Testis (tissue), 2 donors: ENCODE measurements at regions not wholly inside any gene's neighbourhood (a gene's known extent, or its start where the extent isn't known, plus 50 kb on each side); places are given as distances from the start of the nearest gene placed in this dataset.

Experiments used
- DNase-seq: peaks from one replicate; pipeline ENCODE4 v3.0.0-alpha.2; 2019
- H3K27ac ChIP-seq, 2 donors: fragments of 200-600 bp; sonication (generic); one replicate each; pipeline ENCODE4 v1.5.1; 2019
- H3K27me3 ChIP-seq: fragments of 200-600 bp; sonication (generic); one replicate; pipeline ENCODE4 v1.5.1; 2019
- H3K36me3 ChIP-seq: fragments of 200-600 bp; sonication (generic); one replicate; pipeline ENCODE4 v1.5.1; 2017; ENCODE audit warnings: low read depth; ENCODE audit errors: missing control alignments
- H3K4me1 ChIP-seq: fragments of 200-600 bp; sonication (generic); one replicate; pipeline ENCODE4 v1.5.1; 2019
- H3K4me3 ChIP-seq, 2 donors: fragments of 200-600 bp; sonication (generic); one replicate each; pipeline ENCODE4 v1.5.1; 2017 to 2019
- H3K9me3 ChIP-seq: fragments of 200-600 bp; sonication (generic); one replicate; pipeline ENCODE4 v1.5.1; 2017
- POLR2A ChIP-seq: fragments of 450-650 bp; IDR thresholded peaks from one replicate; pipeline ENCODE4 v1.6.1; 2017; ENCODE audit warnings: antibody characterized with exemption, mild to moderate bottlenecking, moderate library complexity
- WGBS, 2 donors: methylation state at CpG; one replicate each; pipeline ENCODE4 v1.1.5; 2018; 5-methylcytosine and 5-hydroxymethylcytosine counted together
- intact Hi-C: fragments of 100-400 bp; cut with DNase I; formaldehyde crosslinking; loops from one replicate; pipeline ENCODE4 v1.15.1; 2023; ENCODE audit warnings: low total_unique reads
- TF ChIP-seq, protein P1 (sequence below), 3 experiments: fragments of 450-650 bp in 2 of 3; fragments of 200-600 bp in 1 of 3; sonication (generic) in 1 of 3; IDR thresholded peaks; one replicate each; pipeline ENCODE4 v1.5.1; 2016 to 2019; ENCODE audit warnings: antibody characterized with exemption in 3 of 3, mild to moderate bottlenecking in 2 of 3, moderate library complexity in 1 of 3

- WGBS, 2 donors = 93 to 95% methylated on average over 3 of the region's 3 CpGs
- Histone ChIP-seq H3K4me1 (no peaks in the 10 kb centered on the region), H3K27me3 (no peaks in the 10 kb centered on the region), H3K27ac (no peak overlapping the region), H3K36me3 (no peaks in the 10 kb centered on the region), H3K9me3 (no peaks in the 10 kb centered on the region), H3K4me3 (no peak overlapping the region)
- TF ChIP-seq POLR2A = no peak
- TF ChIP-seq, protein P1, sequence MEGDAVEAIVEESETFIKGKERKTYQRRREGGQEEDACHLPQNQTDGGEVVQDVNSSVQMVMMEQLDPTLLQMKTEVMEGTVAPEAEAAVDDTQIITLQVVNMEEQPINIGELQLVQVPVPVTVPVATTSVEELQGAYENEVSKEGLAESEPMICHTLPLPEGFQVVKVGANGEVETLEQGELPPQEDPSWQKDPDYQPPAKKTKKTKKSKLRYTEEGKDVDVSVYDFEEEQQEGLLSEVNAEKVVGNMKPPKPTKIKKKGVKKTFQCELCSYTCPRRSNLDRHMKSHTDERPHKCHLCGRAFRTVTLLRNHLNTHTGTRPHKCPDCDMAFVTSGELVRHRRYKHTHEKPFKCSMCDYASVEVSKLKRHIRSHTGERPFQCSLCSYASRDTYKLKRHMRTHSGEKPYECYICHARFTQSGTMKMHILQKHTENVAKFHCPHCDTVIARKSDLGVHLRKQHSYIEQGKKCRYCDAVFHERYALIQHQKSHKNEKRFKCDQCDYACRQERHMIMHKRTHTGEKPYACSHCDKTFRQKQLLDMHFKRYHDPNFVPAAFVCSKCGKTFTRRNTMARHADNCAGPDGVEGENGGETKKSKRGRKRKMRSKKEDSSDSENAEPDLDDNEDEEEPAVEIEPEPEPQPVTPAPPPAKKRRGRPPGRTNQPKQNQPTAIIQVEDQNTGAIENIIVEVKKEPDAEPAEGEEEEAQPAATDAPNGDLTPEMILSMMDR (IDR thresholded peaks at IDR 0.05) = no peak
- intact Hi-C loops = no loop called here
- no peak for DNase-seq
Measured at GRCh38 chr1:218755128-218755527, 410.0 kb downstream of the TGFB2 start.

DNA sequence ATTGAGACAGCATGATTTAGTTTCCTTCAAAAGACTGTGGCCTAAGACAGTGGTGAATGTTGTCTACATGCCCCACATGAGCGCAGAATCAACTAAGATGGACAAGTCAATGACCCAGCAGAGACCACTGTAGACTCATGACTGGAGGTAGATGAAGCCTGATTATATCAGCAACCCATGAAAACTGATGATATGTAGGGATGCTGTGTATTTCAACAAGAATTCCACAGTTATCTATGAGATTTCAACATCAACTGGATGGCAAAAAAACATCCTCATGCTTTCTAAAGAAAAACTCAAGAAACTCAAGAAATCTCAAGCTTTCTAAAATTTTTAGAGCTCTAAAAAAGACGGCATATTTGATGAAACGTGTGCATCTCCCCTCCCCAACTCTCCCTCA is 413.9 kb upstream of the LYPLAL1 start:
- Histone ChIP-seq H3K36me3 (no peaks in the 10 kb centered on the region), H3K4me1 (no peaks in the 10 kb centered on the region), H3K9me3 (no peaks in the 10 kb centered on the region), H3K27ac (no peak overlapping the region), H3K27me3 (no peaks in the 10 kb centered on the region), H3K4me3 (no peak overlapping the region)
- no peak for TF ChIP-seq POLR2A
- TF ChIP-seq, protein P1 (IDR thresholded peaks at IDR 0.05) = no peak
- no peak for DNase-seq
- WGBS, 2 donors = 93 to 99% methylated on average over 3 of the region's 3 CpGs
- intact Hi-C loops = no loop called here

- H3K36me3 ChIP-seq = no peaks in the 10 kb centered on the region
- no peaks in the 10 kb centered on the region for H3K4me1 ChIP-seq
- H3K4me3 ChIP-seq = no peak overlapping the region
- no peak overlapping the region for H3K27ac ChIP-seq
- WGBS, 2 donors = 66 to 70% methylated on average over 3 of the region's 3 CpGs
- TF ChIP-seq POLR2A = no peak
- TF ChIP-seq, protein P1 (IDR thresholded peaks at IDR 0.05) = no peak
- no peaks in the 10 kb centered on the region for H3K27me3 ChIP-seq
- no peaks in the 10 kb centered on the region for H3K9me3 ChIP-seq
- intact Hi-C loops = no loop called here
- no peak for DNase-seq
Measured at GRCh38 chr1:218760601-218761570, 412.8 kb upstream of the LYPLAL1 start.

DNA sequence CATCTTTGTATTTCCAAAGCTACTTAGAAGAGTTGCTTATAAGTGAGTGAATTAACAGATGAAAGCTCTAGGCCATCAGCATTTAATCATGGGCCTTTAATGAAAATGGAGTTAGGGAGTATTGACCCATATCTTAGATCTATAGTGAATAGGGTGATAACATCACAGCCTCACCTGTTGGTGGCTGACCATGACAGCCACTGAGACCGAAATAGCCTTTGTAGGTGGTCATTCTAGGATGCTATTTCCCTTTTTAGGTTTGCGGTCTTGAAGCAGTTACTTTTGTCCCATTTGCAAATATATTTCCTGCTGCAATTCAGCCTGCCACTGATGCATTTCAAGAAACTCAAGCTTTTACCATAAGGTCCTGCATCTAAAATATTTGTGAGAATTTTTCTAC is 410.1 kb upstream of the LYPLAL1 start:
- intact Hi-C loops = no loop called here
- H3K9me3 ChIP-seq = no peaks in the 10 kb centered on the region
- H3K27ac ChIP-seq = no peak overlapping the region
- DNase-seq = no peak
- 91 to 92% methylated on average over 2 of the region's 2 CpGs for WGBS, 2 donors
- H3K4me1 ChIP-seq = no peaks in the 10 kb centered on the region
- H3K36me3 ChIP-seq = no peaks in the 10 kb centered on the region
- TF ChIP-seq, protein P1 (IDR thresholded peaks at IDR 0.05) = no peak
- no peak for TF ChIP-seq POLR2A
- no peaks in the 10 kb centered on the region for H3K27me3 ChIP-seq
- H3K4me3 ChIP-seq = no peak overlapping the region

DNA sequence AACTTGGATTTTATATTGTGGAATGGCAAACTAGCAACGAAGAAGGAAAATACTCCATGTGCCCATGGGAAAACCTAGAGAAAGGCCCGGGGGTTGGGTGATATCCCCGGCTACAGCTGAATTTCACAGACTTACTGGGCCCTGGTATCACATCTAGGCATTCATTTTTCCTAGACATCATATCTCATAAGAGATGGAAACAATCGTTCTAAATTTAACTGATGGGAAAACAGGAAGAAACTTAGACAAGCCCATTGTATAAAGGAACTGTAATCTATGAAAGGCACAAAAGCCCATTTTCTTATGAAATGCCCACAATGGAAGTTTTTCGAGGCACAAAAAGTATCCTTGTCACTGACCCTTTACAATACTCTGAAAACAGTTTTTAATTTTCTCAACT is 407.9 kb upstream of the LYPLAL1 start:
- no peaks in the 10 kb centered on the region for H3K27me3 ChIP-seq
- H3K9me3 ChIP-seq = no peaks in the 10 kb centered on the region
- intact Hi-C loops = no loop called here
- no peak overlapping the region for H3K27ac ChIP-seq
- H3K4me1 ChIP-seq = no peaks in the 10 kb centered on the region
- H3K4me3 ChIP-seq = no peak overlapping the region
- no peak for TF ChIP-seq POLR2A
- TF ChIP-seq, protein P1 (IDR thresholded peaks at IDR 0.05) = no peak
- WGBS, 2 donors = 55 to 61% methylated on average over 5 of the region's 5 CpGs
- no peaks in the 10 kb centered on the region for H3K36me3 ChIP-seq
- DNase-seq = no peak
